GM23338 (cell line): ENCODE measurements at regions not wholly inside any gene's neighbourhood (a gene's known extent, or its start where the extent isn't known, plus 50 kb on each side); places are given as distances from the start of the nearest gene placed in this dataset.

Experiments
- ATAC-seq: fragments of 200-7000 bp; cut with Tn5 transposase; 3 replicates; pipeline ENCODE4 v1.9.1; 2020
- DNase-seq: peaks from one replicate; pipeline ENCODE4 v3.0.0-alpha.2; 2015; ENCODE audit warnings: low spot score
- H2AFZ ChIP-seq: fragments of 200-600 bp; sonication (generic); 2 replicates; pipeline ENCODE4 v1.8.0; 2016; ENCODE audit warnings: antibody characterized with exemption, mild to moderate bottlenecking, moderate library complexity
- H3F3A ChIP-seq: fragments of 200-600 bp; sonication (generic); replicated peaks from 2 replicates; pipeline ENCODE4 v1.8.0; 2017; ENCODE audit warnings: antibody characterized with exemption, mixed run types, low read depth
- H3K27ac ChIP-seq: fragments of 200-600 bp; sonication (generic); 2 replicates; pipeline ENCODE4 v1.6.1; 2016; ENCODE audit warnings: low read depth
- H3K27me3 ChIP-seq: fragments of 200-600 bp; sonication (generic); 2 replicates; pipeline ENCODE4 v1.8.0; 2016; ENCODE audit warnings: mild to moderate bottlenecking, mixed run types, moderate library complexity; ENCODE audit not compliant: insufficient read depth
- H3K36me3 ChIP-seq: fragments of 200-600 bp; sonication (generic); 2 replicates; pipeline ENCODE4 v1.8.0; 2016; ENCODE audit warnings: mild to moderate bottlenecking; ENCODE audit not compliant: insufficient read depth
- H3K4me1 ChIP-seq: fragments of 200-600 bp; sonication (generic); 2 replicates; pipeline ENCODE4 v1.8.0; 2016; ENCODE audit warnings: mild to moderate bottlenecking, moderate library complexity; ENCODE audit not compliant: insufficient read depth
- H3K4me2 ChIP-seq: fragments of 200-600 bp; sonication (generic); 2 replicates; pipeline ENCODE4 v1.7.1; 2017; ENCODE audit warnings: mixed run types
- H3K4me3 ChIP-seq: fragments of 200-600 bp; sonication (generic); 2 replicates; pipeline ENCODE4 v1.6.1; 2016; ENCODE audit warnings: mixed run types
- H3K79me2 ChIP-seq: fragments of 200-600 bp; sonication (generic); replicated peaks from 2 replicates; pipeline ENCODE4 v1.8.0; 2017; ENCODE audit warnings: mild to moderate bottlenecking; ENCODE audit not compliant: insufficient read depth
- H3K9me2 ChIP-seq: fragments of 200-600 bp; sonication (generic); 2 replicates; pipeline ENCODE4 v1.8.0; 2017; ENCODE audit not compliant: insufficient read depth
- H4K20me1 ChIP-seq: fragments of 200-600 bp; sonication (generic); replicated peaks from 2 replicates; pipeline ENCODE4 v1.8.0; 2017; ENCODE audit warnings: mild to moderate bottlenecking; ENCODE audit not compliant: insufficient read depth
- H3K27ac Mint-ChIP-seq: 2 replicates; pipeline ENCODE4 v1.8.0; 2020; ENCODE audit warnings: inconsistent platforms, mild to moderate bottlenecking, moderate library complexity, mixed read lengths
- H3K27me3 Mint-ChIP-seq: 3 replicates; pipeline ENCODE4 v1.8.0; 2022; ENCODE audit warnings: low read depth, mild to moderate bottlenecking, moderate library complexity, mixed read lengths, inconsistent platforms; ENCODE audit not compliant: insufficient read depth, poor library complexity
- H3K36me3 Mint-ChIP-seq: 3 replicates; pipeline ENCODE4 v1.8.0; 2021; ENCODE audit warnings: low read depth, mild to moderate bottlenecking, inconsistent platforms, moderate library complexity, mixed read lengths
- H3K4me1 Mint-ChIP-seq: 3 replicates; pipeline ENCODE4 v1.8.0; 2020; ENCODE audit warnings: mild to moderate bottlenecking, inconsistent platforms, mixed read lengths
- H3K4me3 Mint-ChIP-seq: 3 replicates; pipeline ENCODE4 v1.8.0; 2021; ENCODE audit warnings: moderate library complexity, mild to moderate bottlenecking, inconsistent platforms, mixed read lengths
- H3K9me3 Mint-ChIP-seq: 3 replicates; pipeline ENCODE4 v1.8.0; 2020; ENCODE audit warnings: moderate library complexity, mild to moderate bottlenecking, inconsistent platforms, mixed read lengths
- CREB1 ChIP-seq: fragments of 250-450 bp; sonication (Bioruptor Pico); IDR thresholded peaks from 2 replicates; pipeline ENCODE4 v1.5.0; 2020; ENCODE audit warnings: low read depth, mild to moderate bottlenecking, moderate library complexity
- EZH2 ChIP-seq: fragments of 200-600 bp; sonication (generic); IDR thresholded peaks from one replicate; pipeline ENCODE4 v1.8.0; 2017; ENCODE audit warnings: antibody characterized with exemption, mild to moderate bottlenecking, low read depth; ENCODE audit not compliant: unreplicated experiment
- EZH2phosphoT487 ChIP-seq: fragments of 200-600 bp; sonication (generic); IDR thresholded peaks from one replicate; pipeline ENCODE4 v1.8.1; 2018; ENCODE audit warnings: antibody characterized with exemption; ENCODE audit not compliant: unreplicated experiment
- JUNB ChIP-seq: IDR thresholded peaks from one replicate; pipeline ENCODE4 v1.6.1; 2016; ENCODE audit warnings: antibody characterized with exemption; ENCODE audit not compliant: unreplicated experiment
- NANOG ChIP-seq: IDR thresholded peaks from 2 replicates; pipeline ENCODE4 v1.6.1; 2016; ENCODE audit warnings: antibody characterized with exemption, borderline replicate concordance
- POLR2AphosphoS5 ChIP-seq: IDR thresholded peaks from 2 replicates; pipeline ENCODE4 v1.6.1; 2016; ENCODE audit warnings: antibody characterized with exemption, low read depth
- STAT1 ChIP-seq: IDR thresholded peaks from one replicate; pipeline ENCODE4 v1.6.1; 2016; ENCODE audit warnings: antibody characterized with exemption; ENCODE audit not compliant: unreplicated experiment
- ZNF114 ChIP-seq: fragments of 250-450 bp; sonication (Bioruptor Pico); IDR thresholded peaks from 2 replicates; pipeline ENCODE4 v1.5.0; 2020; ENCODE audit warnings: mild to moderate bottlenecking, moderate library complexity
- ZNF331 ChIP-seq: fragments of 250-450 bp; sonication (Bioruptor Pico); IDR thresholded peaks from 2 replicates; pipeline ENCODE4 v1.5.0; 2020; ENCODE audit warnings: low read depth, mild to moderate bottlenecking, moderate library complexity
- TF ChIP-seq, protein P1 (sequence below), 2 experiments: fragments of 200-600 bp in 1 of 2; sonication (generic) in 1 of 2; conservative IDR thresholded peaks; 2 replicates each; pipeline versions ENCODE4 v1.5.1 to v1.6.1; 2016 to 2017; ENCODE audit warnings: antibody characterized with exemption in 2 of 2, low read depth in 2 of 2, mild to moderate bottlenecking in 2 of 2, moderate library complexity in 1 of 2
- TF ChIP-seq, protein P2 (sequence below): IDR thresholded peaks from one replicate; pipeline ENCODE4 v1.6.1; 2018; ENCODE audit warnings: antibody characterized with exemption; ENCODE audit not compliant: unreplicated experiment
- TF ChIP-seq, protein P3 (sequence below): IDR thresholded peaks from 2 replicates; pipeline ENCODE4 v1.6.1; 2016; ENCODE audit warnings: antibody characterized with exemption

DNA sequence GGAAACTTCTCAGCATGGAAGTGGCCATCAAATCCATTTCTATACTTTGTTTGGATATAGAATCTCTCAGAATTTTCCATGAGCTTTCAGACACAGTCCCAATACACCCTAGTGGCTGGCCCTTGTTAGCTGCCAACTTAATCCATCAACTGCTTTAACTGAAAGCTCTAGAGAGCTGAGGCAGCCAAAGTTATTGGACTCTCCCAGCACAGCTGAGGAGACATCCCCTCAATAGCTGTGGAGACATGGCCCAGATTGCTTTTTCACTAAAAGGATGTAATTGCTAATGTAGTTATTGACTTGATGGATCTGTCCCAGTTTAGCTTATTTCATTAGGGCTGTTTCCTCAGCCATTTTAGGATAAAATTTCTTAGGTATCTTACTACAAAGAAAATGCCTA, 94.8 kb upstream of the PRMT6 start:
- no peaks in the 10 kb centered on the region for H3K4me1 ChIP-seq
- TF ChIP-seq EZH2phosphoT487: no peak
- TF ChIP-seq, protein P1, sequence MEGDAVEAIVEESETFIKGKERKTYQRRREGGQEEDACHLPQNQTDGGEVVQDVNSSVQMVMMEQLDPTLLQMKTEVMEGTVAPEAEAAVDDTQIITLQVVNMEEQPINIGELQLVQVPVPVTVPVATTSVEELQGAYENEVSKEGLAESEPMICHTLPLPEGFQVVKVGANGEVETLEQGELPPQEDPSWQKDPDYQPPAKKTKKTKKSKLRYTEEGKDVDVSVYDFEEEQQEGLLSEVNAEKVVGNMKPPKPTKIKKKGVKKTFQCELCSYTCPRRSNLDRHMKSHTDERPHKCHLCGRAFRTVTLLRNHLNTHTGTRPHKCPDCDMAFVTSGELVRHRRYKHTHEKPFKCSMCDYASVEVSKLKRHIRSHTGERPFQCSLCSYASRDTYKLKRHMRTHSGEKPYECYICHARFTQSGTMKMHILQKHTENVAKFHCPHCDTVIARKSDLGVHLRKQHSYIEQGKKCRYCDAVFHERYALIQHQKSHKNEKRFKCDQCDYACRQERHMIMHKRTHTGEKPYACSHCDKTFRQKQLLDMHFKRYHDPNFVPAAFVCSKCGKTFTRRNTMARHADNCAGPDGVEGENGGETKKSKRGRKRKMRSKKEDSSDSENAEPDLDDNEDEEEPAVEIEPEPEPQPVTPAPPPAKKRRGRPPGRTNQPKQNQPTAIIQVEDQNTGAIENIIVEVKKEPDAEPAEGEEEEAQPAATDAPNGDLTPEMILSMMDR (conservative IDR thresholded peaks at IDR 0.05; ENCODE audit: low read depth in 2 of 2): 0 out of 4 replicates have a peak, but pooled peaks of 1 of the 2 experiments have one; percentile 16
- H3K27me3 ChIP-seq: no peaks in the 10 kb centered on the region
- H3K4me2 ChIP-seq: no peak overlapping the region
- no peak for ATAC-seq
- H3K27ac ChIP-seq: no peak overlapping the region
- H3K4me3 ChIP-seq: no peak overlapping the region
- no peak overlapping the region for H3K27ac Mint-ChIP-seq
- H3K4me1 Mint-ChIP-seq: peaks cover 9% of the 10 kb centered on the region; the same call in 2 of the 3 replicates
- no peak overlapping the region for H3K4me3 Mint-ChIP-seq
- H3K9me2 ChIP-seq: no peaks in the 10 kb centered on the region
- no peaks in the 10 kb centered on the region for H3F3A ChIP-seq
- H3K79me2 ChIP-seq: no peaks in the 10 kb centered on the region
- no peaks in the 10 kb centered on the region for H3K36me3 Mint-ChIP-seq
- no peak overlapping the region for H2AFZ ChIP-seq
- no peaks in the 10 kb centered on the region for H3K36me3 ChIP-seq
- no peaks in the 10 kb centered on the region for H3K27me3 Mint-ChIP-seq
- H3K9me3 Mint-ChIP-seq: no peaks in the 10 kb centered on the region
- no peak for DNase-seq
- no peaks in the 10 kb centered on the region for H4K20me1 ChIP-seq

- H3K36me3 ChIP-seq: no peaks in the 10 kb centered on the region
- no peaks in the 10 kb centered on the region for H3K79me2 ChIP-seq
- H3K4me3 ChIP-seq: no peak overlapping the region
- H3K9me2 ChIP-seq: no peaks in the 10 kb centered on the region
- no peaks in the 10 kb centered on the region for H3K4me1 ChIP-seq
- Mint-ChIP-seq H3K27me3 (no peaks in the 10 kb centered on the region), H3K9me3 (no peaks in the 10 kb centered on the region), H3K4me3 (no peak overlapping the region), H3K27ac (no peak overlapping the region), H3K4me1 (peaks cover 7% of the 10 kb centered on the region; the same call in 2 of the 3 replicates), H3K36me3 (no peaks in the 10 kb centered on the region)
- TF ChIP-seq STAT1: no peak
- TF ChIP-seq, protein P2, sequence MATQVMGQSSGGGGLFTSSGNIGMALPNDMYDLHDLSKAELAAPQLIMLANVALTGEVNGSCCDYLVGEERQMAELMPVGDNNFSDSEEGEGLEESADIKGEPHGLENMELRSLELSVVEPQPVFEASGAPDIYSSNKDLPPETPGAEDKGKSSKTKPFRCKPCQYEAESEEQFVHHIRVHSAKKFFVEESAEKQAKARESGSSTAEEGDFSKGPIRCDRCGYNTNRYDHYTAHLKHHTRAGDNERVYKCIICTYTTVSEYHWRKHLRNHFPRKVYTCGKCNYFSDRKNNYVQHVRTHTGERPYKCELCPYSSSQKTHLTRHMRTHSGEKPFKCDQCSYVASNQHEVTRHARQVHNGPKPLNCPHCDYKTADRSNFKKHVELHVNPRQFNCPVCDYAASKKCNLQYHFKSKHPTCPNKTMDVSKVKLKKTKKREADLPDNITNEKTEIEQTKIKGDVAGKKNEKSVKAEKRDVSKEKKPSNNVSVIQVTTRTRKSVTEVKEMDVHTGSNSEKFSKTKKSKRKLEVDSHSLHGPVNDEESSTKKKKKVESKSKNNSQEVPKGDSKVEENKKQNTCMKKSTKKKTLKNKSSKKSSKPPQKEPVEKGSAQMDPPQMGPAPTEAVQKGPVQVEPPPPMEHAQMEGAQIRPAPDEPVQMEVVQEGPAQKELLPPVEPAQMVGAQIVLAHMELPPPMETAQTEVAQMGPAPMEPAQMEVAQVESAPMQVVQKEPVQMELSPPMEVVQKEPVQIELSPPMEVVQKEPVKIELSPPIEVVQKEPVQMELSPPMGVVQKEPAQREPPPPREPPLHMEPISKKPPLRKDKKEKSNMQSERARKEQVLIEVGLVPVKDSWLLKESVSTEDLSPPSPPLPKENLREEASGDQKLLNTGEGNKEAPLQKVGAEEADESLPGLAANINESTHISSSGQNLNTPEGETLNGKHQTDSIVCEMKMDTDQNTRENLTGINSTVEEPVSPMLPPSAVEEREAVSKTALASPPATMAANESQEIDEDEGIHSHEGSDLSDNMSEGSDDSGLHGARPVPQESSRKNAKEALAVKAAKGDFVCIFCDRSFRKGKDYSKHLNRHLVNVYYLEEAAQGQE: no peak
- no peak for TF ChIP-seq NANOG
- TF ChIP-seq, protein P3, sequence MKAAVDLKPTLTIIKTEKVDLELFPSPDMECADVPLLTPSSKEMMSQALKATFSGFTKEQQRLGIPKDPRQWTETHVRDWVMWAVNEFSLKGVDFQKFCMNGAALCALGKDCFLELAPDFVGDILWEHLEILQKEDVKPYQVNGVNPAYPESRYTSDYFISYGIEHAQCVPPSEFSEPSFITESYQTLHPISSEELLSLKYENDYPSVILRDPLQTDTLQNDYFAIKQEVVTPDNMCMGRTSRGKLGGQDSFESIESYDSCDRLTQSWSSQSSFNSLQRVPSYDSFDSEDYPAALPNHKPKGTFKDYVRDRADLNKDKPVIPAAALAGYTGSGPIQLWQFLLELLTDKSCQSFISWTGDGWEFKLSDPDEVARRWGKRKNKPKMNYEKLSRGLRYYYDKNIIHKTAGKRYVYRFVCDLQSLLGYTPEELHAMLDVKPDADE: no peak
- no peak for TF ChIP-seq ZNF331 (CRISPR knock-in tag)
- TF ChIP-seq, protein P1 (conservative IDR thresholded peaks at IDR 0.05; ENCODE audit: low read depth in 2 of 2): no peak
- TF ChIP-seq EZH2phosphoT487: no peak
- TF ChIP-seq CREB1: no peak
- TF ChIP-seq EZH2: no peak
- no peak for TF ChIP-seq JUNB
- TF ChIP-seq ZNF114: no peak
- no peak for TF ChIP-seq POLR2AphosphoS5
- no peaks in the 10 kb centered on the region for H4K20me1 ChIP-seq
- H3F3A ChIP-seq: no peaks in the 10 kb centered on the region
- H2AFZ ChIP-seq: no peak overlapping the region
- no peak for ATAC-seq
- no peak overlapping the region for H3K4me2 ChIP-seq
- no peaks in the 10 kb centered on the region for H3K27me3 ChIP-seq
- no peak overlapping the region for H3K27ac ChIP-seq
- DNase-seq: no peak
Measured at GRCh38 chr1:106962591-106962990, 93.9 kb upstream of the PRMT6 start.
